NCI-H345 treated with DMSO at 0.1 percent for 48 hours (cell line): ENCODE measurements at regions not wholly inside any gene's neighbourhood (a gene's known extent, or its start where the extent isn't known, plus 50 kb on each side); places are given as distances from the start of the nearest gene placed in this dataset.
"Not testable (repeated sequence)": the region's sequence is repeated elsewhere in the genome, so short reads cannot be mapped to it uniquely, and the experiment has no call there.

Experiments used
- DNase-seq: peaks from one replicate; lab custom pipeline; 2025; ENCODE audit not compliant: unreplicated experiment; lab: John Stamatoyannopoulos, UW

DNA sequence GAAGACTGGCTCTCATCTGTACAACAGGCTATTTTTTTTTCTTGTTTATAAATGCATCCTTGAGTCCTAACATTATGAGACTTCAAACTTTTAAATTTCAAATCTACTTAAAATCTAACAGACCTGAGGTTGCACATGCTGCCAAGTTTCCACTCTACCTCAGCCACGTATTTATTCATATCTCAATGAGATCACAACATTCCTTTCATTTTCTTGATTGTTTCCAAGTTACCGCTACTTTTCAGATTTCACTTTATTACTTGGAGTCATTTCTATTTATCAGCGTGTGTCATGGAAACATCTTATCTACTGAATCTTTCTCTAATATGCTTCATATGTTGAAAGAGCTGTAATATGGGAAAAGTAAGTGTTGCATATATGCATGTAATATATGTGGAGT lies 1257.5 kb upstream of the ATXN8OS start:
- DNase-seq = no peak

DNA sequence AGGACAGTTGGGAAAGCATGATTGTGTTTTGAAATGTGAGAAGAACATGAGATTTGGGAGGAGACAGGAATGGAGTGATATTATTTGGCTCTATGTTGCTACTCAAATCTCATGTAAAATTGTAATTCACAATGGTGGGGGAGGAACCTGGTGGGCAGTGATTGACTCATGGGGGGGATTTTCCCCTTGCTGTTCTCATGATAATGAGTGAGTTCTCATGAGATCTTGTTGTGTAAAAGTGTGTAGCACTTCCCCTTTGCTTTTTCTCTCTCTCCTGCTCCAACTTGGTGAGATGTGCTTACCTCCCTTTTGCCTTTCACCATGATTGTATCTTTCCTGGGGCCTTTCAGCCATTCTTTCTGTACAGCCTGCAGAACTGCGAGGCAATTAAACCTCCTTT lies 1261.0 kb upstream of the ATXN8OS start:
- no peak for DNase-seq

DNA sequence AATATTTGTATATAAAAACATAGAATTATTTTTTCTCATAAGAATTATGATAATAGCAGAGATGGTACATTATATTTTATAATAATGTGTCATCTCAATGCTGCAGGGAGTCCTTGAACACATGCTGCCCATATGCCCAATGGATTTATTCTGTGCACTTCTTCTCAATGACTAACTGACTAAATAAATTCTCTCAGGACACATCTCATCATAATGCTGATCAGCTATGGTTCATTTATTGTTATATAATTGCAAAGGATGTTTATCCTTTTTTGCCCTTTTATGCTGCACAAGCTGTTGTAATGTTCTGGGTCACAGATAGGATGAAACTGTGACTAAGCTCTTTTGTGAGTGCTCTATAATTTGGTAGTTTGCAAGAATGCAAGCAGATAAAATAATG lies 1273.3 kb upstream of the ATXN8OS start:
- DNase-seq = no peak

DNA sequence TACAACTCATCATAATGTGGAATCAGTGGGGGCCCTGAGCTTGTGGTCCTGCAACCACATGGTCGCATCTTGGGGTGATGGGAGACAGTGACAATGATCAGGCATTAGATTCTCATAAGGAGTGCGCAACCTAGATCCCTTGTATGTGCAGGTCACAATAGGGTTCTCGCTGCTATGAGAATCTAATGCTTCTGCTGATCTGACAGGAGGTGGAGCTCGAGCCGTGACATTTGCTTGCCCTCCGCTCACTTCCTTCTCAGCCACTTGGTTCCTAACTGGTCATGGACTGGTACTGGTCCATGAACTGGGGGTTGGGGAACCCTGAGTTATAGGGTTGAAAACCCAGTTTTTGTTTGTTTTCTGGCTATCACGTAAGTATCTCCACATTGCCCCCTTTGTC lies 1290.9 kb upstream of the ATXN8OS start:
- no peak for DNase-seq

GRCh38 chr13:68813180-68813796 lies 1294.3 kb upstream of the ATXN8OS start:
- DNase-seq = no peak

DNA sequence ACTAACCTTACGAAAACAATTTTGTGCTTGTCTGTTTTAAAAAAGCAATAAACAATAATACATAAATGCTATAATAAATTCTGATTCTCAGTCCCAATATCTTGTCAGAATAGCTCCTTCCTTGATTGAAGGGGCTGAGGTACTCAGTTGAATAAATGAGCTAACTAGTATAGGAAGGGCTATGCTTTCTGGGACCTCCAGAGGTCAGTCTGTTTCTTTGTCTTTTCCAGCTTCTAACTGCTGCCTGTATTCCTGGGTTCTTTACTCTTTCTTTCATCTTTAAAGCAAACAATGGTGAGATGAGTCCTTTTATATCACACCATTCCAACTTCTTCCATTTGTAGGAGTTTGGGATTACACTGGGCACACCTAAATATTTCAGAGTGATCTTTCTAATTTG lies 1297.0 kb upstream of the ATXN8OS start:
- DNase-seq = no peak

GRCh38 chr13:68808456-68808855 lies 1299.2 kb upstream of the ATXN8OS start:
- DNase-seq = no peak

GRCh38 chr13:68806125-68806524 lies 1301.5 kb upstream of the ATXN8OS start:
- no peak for DNase-seq

GRCh38 chr13:68784275-68784674 lies 1323.4 kb upstream of the ATXN8OS start:
- DNase-seq = no peak

DNA sequence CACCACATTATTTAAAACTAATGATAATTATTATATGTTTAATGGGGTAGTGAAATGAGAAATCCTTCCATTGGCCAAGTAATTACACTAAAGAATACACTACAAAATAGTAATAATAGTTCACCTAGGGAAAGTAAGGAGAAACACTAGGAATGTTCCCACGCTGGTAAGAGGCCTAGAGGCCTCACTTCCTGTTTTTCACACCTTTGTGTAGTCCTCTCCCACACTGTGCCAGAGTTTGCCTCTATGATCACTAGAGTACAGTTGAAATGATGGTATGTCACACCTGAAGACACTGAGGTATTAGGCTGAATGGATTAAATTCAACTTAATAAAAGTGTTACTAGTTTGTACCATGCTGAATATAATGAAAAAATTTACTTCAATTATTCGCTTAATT lies 1348.0 kb upstream of the ATXN8OS start:
- DNase-seq = no peak

GRCh38 chr13:68749796-68750195 lies 1357.8 kb upstream of the ATXN8OS start:
- no peak for DNase-seq

DNA sequence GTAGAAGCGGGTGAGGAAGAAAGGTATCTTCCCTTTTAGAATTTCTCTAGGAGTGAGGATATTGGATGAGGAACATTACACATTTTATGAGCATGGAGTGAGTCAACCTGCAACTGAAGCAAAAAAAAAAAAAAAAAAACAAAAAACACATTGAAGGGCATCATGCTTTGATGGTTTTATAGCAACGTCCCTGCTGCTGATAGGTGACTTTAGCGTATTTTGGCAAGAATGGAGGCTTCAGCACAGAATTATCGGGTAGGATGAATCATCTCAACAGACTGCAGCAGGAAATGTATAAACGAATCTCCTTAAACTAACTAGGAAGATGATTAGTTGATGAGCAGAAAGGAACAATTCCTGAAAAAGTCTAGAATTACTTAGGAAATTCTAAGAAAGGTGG lies 1359.6 kb upstream of the ATXN8OS start:
- DNase-seq = no peak

- peak; percentile 4 for DNase-seq
Observed at GRCh38 chr13:68745502-68745901, 1362.1 kb upstream of the ATXN8OS start.

DNA sequence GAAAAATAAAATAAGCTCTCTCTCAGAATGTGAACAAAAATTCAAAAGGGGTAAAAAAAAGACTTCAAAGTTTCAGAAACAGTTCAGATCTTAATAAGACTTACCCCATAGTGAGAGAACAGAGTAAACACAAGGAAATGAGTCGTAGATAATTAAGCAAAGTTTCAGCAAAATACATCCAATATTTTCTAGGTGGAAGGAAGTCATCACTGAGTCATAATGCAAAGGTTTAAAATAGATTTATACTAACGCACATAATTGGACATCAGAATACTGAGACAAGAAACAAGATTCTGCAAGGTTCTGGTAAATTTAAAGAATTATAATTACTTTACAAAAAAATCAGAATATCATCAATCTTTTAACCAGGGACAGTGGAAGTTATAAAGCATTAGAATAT lies 1370.7 kb upstream of the ATXN8OS start:
- DNase-seq = no peak

- peak; percentile 28 for DNase-seq
Observed at GRCh38 chr13:68727798-68728197, 1379.8 kb upstream of the ATXN8OS start.

DNA sequence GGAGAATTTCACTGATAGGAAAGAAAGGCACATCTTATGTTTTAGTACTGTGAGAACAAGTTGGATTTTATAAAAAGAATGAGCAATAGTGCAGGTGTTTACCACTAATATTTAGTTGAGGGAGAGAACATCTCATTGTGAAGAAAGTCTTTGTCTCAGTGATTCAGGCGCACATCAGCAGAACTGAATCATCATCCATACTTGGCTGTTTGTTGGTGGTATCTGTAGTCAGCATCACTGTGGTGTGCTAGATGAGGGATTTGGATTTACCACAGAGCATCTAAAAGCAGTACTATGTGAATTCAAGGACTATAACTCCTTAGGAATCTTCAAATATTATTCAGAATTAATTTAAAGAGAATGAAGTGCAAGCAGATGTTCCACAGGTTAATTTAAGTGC lies 1380.5 kb upstream of the ATXN8OS start:
- no peak for DNase-seq

GRCh38 chr13:68719815-68720214 lies 1387.8 kb upstream of the ATXN8OS start:
- DNase-seq = no peak

GRCh38 chr13:68715651-68716050 lies 1392.0 kb upstream of the ATXN8OS start:
- DNase-seq = no peak

DNA sequence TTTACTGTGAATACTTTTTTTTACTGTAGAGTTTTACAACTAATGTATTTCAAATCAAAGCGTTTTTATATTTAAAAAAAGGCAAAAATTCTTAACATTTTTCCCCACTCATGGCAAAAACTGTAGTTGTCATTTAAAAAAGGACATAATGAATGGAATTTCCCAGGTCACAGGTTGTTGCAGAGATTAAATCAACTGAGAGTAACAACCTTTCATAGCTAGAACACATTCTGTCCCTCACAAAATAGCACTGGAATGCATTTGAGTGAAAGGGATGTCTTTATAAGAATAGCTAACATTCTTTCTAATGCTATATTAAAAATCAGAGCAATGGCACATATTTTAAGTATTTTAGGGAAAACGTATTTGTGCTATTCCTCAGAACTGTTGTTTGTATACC lies 1393.3 kb upstream of the ATXN8OS start:
- DNase-seq = no peak

DNA sequence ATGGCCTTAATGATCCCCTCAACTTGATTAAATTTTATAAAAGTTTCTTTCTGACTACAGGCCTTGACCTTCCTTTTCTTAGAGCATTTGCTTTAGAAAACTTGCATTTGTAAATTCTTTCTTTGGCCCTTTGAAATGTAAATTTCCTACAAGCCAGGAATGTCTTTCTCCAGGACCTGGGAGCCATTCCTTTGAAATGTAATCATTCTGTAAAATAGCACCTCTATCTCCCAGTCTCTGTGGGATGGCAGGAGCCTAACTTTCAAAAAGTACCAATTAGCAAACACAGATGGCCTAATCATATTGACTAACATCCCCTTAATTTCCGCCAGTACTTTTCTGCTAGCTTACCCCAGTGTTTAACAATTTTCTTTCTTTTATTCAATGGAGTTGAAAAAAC lies 1394.2 kb upstream of the ATXN8OS start:
- no peak for DNase-seq

DNA sequence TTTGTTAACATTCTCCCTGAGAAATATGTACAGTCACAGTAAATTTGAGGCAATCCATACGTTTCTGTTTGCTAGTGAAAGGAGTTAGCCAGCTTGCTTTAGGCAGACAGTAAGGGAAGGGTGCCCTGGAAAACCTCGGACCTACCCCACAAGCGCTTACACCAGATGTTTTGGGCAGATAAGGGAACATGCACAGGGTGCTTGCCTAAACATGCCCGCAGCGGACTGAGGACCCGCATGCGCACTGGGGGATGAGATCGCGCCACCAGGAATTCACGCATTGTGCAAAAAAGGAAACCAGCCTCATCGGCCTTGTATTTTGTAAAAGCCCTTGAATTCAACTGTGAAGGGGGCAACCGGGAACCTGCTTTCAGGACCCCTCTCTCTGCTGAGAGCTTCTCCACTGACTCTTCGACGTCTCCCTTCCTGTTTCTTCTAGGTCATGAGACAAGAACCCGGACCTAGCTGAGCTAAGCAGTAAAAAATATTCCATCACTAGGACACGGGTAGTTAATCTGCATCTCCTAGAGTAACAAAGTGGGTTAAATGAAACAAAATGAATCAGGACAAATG lies 1399.2 kb upstream of the ATXN8OS start:
- no peak for DNase-seq

GRCh38 chr13:68706044-68706443 lies 1401.6 kb upstream of the ATXN8OS start:
- DNase-seq = not testable (repeated sequence)

DNA sequence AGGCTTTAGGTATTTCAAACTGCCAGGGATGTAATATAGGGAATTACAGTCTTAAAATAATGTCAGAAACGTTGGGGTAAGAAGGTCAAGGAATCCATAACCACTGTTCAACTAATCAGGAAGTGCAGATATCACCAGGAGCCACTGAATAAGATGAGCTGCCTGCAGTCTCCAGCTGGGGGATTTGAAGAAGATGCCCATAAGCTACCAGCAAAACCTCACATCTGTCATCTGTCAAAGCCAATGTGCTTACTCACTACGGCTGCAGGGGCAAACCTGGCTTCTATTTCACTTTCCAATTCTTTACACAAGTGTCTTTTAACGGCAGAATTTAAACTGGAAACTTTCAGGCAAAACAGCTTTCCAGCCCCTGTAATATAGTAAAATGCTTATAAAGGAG lies 1410.1 kb upstream of the ATXN8OS start:
- DNase-seq = no peak
